Thyroid gland (tissue), 4 donors: ENCODE measurements at regions not wholly inside any gene's neighbourhood (a gene's known extent, or its start where the extent isn't known, plus 50 kb on each side); places are given as distances from the start of the nearest gene placed in this dataset.

Experiments
- POLR2A ChIP-seq, 2 donors: fragments of 450-650 bp; IDR thresholded peaks; one replicate each; pipeline ENCODE4 v1.6.1; 2017; ENCODE audit warnings: antibody characterized with exemption in 2 of 2, mild to moderate bottlenecking in 2 of 2, moderate library complexity in 1 of 2
- TF ChIP-seq, protein P1 (sequence below), 6 experiments: fragments of 200-600 bp in 3 of 6; fragments of 450-650 bp in 3 of 6; sonication (generic) in 3 of 6; IDR thresholded peaks; one replicate each; pipeline ENCODE4 v1.5.1; 2016 to 2019; ENCODE audit warnings: antibody characterized with exemption in 6 of 6, mild to moderate bottlenecking in 2 of 6, inconsistent platforms in 1 of 6, moderate library complexity in 1 of 6

DNA sequence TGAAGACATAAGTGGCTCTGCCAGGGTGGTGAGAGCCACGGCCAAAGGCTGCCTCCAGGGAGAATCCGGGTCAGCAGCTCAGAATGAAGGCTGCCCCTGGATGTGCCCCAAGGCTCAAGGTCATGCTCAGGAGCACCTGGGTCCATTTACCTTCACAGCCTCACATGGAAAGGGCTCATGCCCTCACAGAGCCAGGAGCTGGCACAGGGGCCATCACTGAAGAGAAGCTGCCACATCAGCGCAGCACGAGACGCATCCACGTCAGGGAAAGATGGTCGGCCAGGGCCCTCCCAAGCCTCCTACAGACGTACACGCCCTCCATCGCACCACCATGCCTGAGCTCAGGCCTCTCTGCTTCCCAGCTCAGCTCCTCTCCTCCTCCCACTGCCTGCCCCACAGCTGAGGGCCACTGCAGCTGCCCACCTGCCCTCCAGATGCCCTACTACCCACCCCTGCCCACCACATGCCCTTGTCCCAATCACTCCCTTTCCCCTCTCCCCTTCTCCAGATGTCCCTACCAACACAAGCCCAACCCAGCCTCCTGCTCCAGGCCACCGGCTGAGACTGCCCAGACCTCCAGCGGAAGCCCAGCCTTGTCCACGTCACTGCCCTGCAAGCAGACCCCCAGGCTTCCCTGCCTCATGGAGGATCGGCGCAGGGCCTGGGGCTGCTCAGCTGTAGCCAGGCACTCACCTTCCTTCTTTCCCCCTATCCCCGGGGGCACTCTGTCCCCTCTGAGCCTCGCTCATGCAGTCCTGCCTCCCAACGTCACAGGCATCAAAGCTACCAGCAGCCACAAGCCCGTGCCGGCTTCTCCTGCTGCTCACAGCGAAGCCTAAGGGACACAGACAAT, 144.1 kb downstream of the SHANK2 start:
- TF ChIP-seq, protein P1, sequence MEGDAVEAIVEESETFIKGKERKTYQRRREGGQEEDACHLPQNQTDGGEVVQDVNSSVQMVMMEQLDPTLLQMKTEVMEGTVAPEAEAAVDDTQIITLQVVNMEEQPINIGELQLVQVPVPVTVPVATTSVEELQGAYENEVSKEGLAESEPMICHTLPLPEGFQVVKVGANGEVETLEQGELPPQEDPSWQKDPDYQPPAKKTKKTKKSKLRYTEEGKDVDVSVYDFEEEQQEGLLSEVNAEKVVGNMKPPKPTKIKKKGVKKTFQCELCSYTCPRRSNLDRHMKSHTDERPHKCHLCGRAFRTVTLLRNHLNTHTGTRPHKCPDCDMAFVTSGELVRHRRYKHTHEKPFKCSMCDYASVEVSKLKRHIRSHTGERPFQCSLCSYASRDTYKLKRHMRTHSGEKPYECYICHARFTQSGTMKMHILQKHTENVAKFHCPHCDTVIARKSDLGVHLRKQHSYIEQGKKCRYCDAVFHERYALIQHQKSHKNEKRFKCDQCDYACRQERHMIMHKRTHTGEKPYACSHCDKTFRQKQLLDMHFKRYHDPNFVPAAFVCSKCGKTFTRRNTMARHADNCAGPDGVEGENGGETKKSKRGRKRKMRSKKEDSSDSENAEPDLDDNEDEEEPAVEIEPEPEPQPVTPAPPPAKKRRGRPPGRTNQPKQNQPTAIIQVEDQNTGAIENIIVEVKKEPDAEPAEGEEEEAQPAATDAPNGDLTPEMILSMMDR (IDR thresholded peaks at IDR 0.05) = no peak
- no peak for TF ChIP-seq POLR2A (IDR thresholded peaks at IDR 0.05)
